ENCODE measurements at regions not wholly inside any gene's neighbourhood (a gene's known extent, or its start where the extent isn't known, plus 50 kb on each side); places are given as distances from the start of the nearest gene placed in this dataset.
A peak's percentile ranks its signal among the peaks of the same experiment; 100 is the strongest.

- no peaks in the 10 kb centered on the region for H3K9me3 ChIP-seq
- TF ChIP-seq POLR2A (IDR thresholded peaks at IDR 0.05) = no peak
- no peak for TF ChIP-seq POLR2AphosphoS5 (IDR thresholded peaks at IDR 0.05)
- TF ChIP-seq CTCF (IDR thresholded peaks at IDR 0.05 in 8 of 11, conservative IDR thresholded peaks at IDR 0.05 in 3 of 11) = no peak
- H3K27me3 ChIP-seq (replicated peaks in 1 of 7) = no peaks in the 10 kb centered on the region
- no peaks in the 10 kb centered on the region for H3K4me1 ChIP-seq
- intact Hi-C loops (cut with DNase I; ENCODE audit: low total_unique reads) = no loop called here
- WGBS, 5 donors = 91 to 96% (median 93%) methylated on average over 5 of the region's 5 CpGs
- no peak overlapping the region for H3K4me3 ChIP-seq
- H3K36me3 ChIP-seq = no peaks in the 10 kb centered on the region
- no peak for DNase-seq
- H3K27ac ChIP-seq = no peak overlapping the region
These were observed 66.9 kb upstream of the TGM3 start for GRCh38 chr20:2228926-2229325.

- Histone ChIP-seq H3K4me3 (no peak overlapping the region), H3K4me1 (no peaks in the 10 kb centered on the region), H3K9me3 (no peaks in the 10 kb centered on the region), H3K27ac (no peak overlapping the region), H3K36me3 (no peaks in the 10 kb centered on the region), H3K27me3 (replicated peaks in 1 of 7) (no peaks in the 10 kb centered on the region)
- DNase-seq = no peak
- intact Hi-C loops (cut with DNase I; ENCODE audit: low total_unique reads) = no loop called here
- 74 to 81% (median 75%) methylated on average over 7 to 8 of the region's 8 CpGs for WGBS, 5 donors
- no peak for TF ChIP-seq POLR2A (IDR thresholded peaks at IDR 0.05)
- TF ChIP-seq CTCF (IDR thresholded peaks at IDR 0.05 in 8 of 11, conservative IDR thresholded peaks at IDR 0.05 in 3 of 11) = no peak
- no peak for TF ChIP-seq POLR2AphosphoS5 (IDR thresholded peaks at IDR 0.05)
These were observed 64.9 kb upstream of the TGM3 start for GRCh38 chr20:2230726-2231488.

GRCh38 chr20:2231701-2232100, 64.1 kb upstream of the TGM3 start:
- no peaks in the 10 kb centered on the region for H3K9me3 ChIP-seq
- intact Hi-C loops (cut with DNase I; ENCODE audit: low total_unique reads) = no loop called here
- no peaks in the 10 kb centered on the region for H3K4me1 ChIP-seq
- TF ChIP-seq CTCF (IDR thresholded peaks at IDR 0.05 in 8 of 11, conservative IDR thresholded peaks at IDR 0.05 in 3 of 11) (no peak), POLR2AphosphoS5 (IDR thresholded peaks at IDR 0.05) (no peak), POLR2A (IDR thresholded peaks at IDR 0.05) (no peak)
- no peaks in the 10 kb centered on the region for H3K27me3 ChIP-seq (replicated peaks in 1 of 7)
- no peak overlapping the region for H3K4me3 ChIP-seq
- no peak overlapping the region for H3K27ac ChIP-seq
- DNase-seq = no peak
- no peaks in the 10 kb centered on the region for H3K36me3 ChIP-seq
- whole genome bisulfite sequencing, 5 donors = 89 to 97% (median 91%) methylated on average over 7 of the region's 7 CpGs

GRCh38 chr20:2234598-2235191, 61.1 kb upstream of the TGM3 start:
- intact Hi-C loops (cut with DNase I; ENCODE audit: low total_unique reads) = no loop called here
- DNase-seq = no peak
- no peaks in the 10 kb centered on the region for H3K9me3 ChIP-seq
- peak overlapping the region in 1 of 8 donors; percentile 63 for H3K27ac ChIP-seq
- no peaks in the 10 kb centered on the region for H3K36me3 ChIP-seq
- H3K4me3 ChIP-seq = no peak overlapping the region
- peaks cover 0 to 12% (median 0%) of the 10 kb centered on the region in 6 donors for H3K4me1 ChIP-seq
- no peaks in the 10 kb centered on the region for H3K27me3 ChIP-seq (replicated peaks in 1 of 7)
- TF ChIP-seq POLR2AphosphoS5 (IDR thresholded peaks at IDR 0.05) (no peak), POLR2A (IDR thresholded peaks at IDR 0.05) (no peak), CTCF (IDR thresholded peaks at IDR 0.05 in 8 of 11, conservative IDR thresholded peaks at IDR 0.05 in 3 of 11) (no peak)
- 65 to 80% (median 73%) methylated on average over 5 of the region's 5 CpGs for WGBS, 5 donors

Data from spleen (tissue), 11 donors.